Stimulated activated effector memory CD8-positive, alpha-beta T cell treated with anti-CD3 and anti-CD28 coated beads, Interleukin-12 subunit alpha, Interleukin-12 subunit beta, amount 100 ng/mL, for 72 hours (primary cell): ENCODE measurements at regions not wholly inside any gene's neighbourhood (a gene's known extent, or its start where the extent isn't known, plus 50 kb on each side); places are given as distances from the start of the nearest gene placed in this dataset.

Experiments used
- ATAC-seq: fragments of 150-1000 bp; cut with Tn5 transposase; 2 replicates; pipeline ENCODE4 v1.10.0; 2021
- DNase-seq, 2 donors: peaks; one replicate each; pipeline ENCODE4 v3.0.0; 2021 to 2022; ENCODE audit warnings: low spot score in 2 of 2
- H3K27ac Mint-ChIP-seq: one replicate; pipeline ENCODE4 v1.8.0; 2022; ENCODE audit warnings: mild to moderate bottlenecking, mixed read lengths
- H3K36me3 Mint-ChIP-seq: one replicate; pipeline ENCODE4 v1.8.0; 2022; ENCODE audit warnings: mild to moderate bottlenecking, mixed read lengths
- H3K4me1 Mint-ChIP-seq: one replicate; pipeline ENCODE4 v1.8.0; 2022; ENCODE audit warnings: mixed read lengths
- H3K4me3 Mint-ChIP-seq: one replicate; pipeline ENCODE4 v1.8.0; 2022; ENCODE audit warnings: mild to moderate bottlenecking, mixed read lengths
- H3K9me3 Mint-ChIP-seq: one replicate; pipeline ENCODE4 v1.8.0; 2022; ENCODE audit warnings: mixed read lengths

DNA sequence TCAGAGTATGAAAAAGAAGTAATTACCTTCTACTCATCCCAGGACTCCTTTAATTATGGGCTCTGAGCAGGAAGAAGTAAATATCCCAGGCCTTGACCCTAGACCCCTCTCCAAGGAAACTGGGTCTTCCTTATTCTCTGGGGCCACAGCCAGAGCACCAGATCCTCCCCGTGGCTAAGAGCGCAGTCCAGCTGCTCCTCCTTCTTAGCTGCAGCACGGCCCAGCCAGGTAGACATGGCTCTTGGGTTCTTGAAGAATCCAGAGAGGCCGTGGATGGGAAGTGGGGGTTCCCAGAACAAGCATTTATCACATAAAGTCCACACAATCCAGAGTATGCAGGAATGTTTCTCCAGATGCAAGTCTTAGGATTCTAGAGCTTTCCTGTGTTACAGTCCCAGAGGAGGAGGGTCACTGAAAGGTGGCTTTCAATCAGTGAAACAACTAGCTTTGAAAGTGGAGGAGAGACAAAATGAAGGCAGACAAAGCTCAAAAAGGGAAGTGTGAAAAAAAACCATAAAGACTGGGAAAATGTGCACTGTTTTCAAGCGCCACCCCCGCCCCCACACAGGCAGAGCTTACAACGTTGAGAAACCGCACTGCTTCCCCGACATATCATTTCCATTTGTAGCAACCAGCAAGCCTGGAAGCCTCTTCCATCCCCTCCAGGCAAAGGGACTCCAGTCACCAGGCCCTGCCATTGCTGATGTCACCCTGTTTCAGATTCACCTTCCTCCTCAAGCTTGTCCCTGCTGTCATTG is 396.5 kb upstream of the MKI67 start:
- Mint-ChIP-seq H3K36me3 (no peaks in the 10 kb centered on the region), H3K4me1 (no peaks in the 10 kb centered on the region), H3K27ac (no peak overlapping the region), H3K9me3 (no peaks in the 10 kb centered on the region), H3K4me3 (no peak overlapping the region)
- ATAC-seq (no peak), DNase-seq (no peak)

DNA sequence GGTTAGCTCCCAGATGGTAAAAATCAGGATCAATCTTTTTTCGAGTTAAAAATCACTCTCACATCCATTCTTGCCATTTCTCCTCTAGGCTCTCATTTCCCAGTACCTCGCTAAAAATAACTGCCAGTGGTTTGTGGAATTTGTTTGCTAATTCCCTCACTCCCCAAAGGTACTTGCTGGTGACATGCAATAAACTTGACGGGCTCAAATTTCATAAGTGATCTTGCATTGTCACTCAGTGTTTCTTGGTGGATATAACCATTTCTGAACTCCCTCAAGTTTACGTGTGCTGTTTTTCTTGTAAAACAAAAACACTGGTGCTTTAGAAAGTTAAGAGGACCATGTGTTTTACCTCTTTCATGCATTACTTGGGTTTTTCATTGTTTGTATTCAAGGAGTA is 399.2 kb upstream of the MKI67 start:
- Mint-ChIP-seq H3K27ac (no peak overlapping the region), H3K4me3 (no peak overlapping the region), H3K9me3 (no peaks in the 10 kb centered on the region), H3K4me1 (no peaks in the 10 kb centered on the region), H3K36me3 (no peaks in the 10 kb centered on the region)
- ATAC-seq (no peak), DNase-seq (no peak)

DNA sequence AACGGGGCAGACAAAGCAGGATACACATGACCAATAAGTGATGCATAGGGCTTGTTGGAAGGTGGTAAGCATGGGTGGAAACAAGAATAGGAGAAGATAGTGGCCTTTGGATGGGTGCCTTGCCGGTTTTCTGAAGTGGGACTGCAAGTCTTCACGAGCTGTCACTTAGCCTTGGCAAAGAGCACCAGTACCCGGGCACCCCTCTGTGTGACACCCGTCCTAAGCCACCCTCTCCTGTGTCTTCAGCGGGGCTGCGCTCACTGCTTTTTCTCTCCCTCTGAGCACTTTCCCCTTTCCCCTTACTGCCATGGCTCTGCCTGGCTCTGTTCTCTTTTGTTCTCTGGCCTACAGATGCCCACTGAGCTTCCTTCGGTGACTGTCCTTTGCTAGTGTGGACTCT is 399.7 kb upstream of the MKI67 start:
- Mint-ChIP-seq H3K4me3 (no peak overlapping the region), H3K36me3 (no peaks in the 10 kb centered on the region), H3K9me3 (no peaks in the 10 kb centered on the region), H3K4me1 (no peaks in the 10 kb centered on the region), H3K27ac (no peak overlapping the region)
- DNase-seq: no peak
- ATAC-seq: no peak

DNA sequence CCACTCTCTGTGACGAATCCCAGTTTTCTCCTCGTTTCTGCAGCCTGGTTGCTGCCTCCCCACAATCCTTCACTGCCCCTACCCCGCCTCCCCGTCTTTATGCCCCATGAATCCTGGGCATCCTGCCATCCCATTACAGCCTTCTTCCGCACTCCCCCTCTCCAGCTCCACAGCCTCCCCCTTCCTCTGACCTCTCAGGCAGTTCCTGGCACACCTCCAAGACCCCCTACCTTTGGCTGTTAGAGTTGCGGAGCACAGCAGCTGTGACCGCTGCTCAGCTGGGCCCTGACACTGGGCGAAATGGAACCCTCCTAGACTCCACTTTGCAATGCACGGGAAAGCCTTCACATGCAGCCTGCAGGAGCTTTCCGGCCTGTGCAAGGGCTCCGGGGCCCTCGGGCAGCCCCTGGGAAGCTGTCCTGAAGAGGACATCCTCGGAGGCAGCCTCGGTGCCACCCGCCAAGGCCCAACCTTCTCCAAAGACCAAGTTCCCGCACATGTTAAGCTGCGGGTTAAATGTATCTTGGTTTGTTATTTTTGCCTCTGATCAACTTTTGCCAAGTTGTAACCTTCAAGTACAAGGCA is 400.7 kb upstream of the MKI67 start:
- Mint-ChIP-seq H3K4me3 (no peak overlapping the region), H3K27ac (no peak overlapping the region), H3K9me3 (no peaks in the 10 kb centered on the region), H3K36me3 (no peaks in the 10 kb centered on the region), H3K4me1 (no peaks in the 10 kb centered on the region)
- ATAC-seq: no peak
- DNase-seq: no peak

DNA sequence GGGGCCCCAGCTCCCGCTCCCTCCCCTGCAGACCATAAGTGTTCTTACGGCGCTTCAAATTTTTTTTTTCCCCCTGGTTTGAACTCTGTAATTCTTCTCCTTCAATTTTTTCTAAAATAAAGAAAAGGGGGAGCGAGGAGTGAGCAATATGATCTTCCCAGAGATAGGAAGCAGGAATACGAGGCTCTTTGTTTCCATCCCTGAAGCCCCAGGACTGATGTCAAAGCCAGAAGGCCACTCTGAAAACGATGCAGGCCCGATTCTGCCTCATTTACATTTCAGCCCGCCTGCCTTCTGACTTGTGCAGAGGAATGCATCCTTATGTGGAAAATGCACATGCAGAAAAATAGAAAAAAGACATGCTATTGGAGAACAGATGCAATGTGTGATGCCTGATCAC is 401.5 kb upstream of the MKI67 start:
- Mint-ChIP-seq H3K4me3 (no peak overlapping the region), H3K27ac (no peak overlapping the region), H3K9me3 (no peaks in the 10 kb centered on the region), H3K36me3 (no peaks in the 10 kb centered on the region), H3K4me1 (no peaks in the 10 kb centered on the region)
- no peak for DNase-seq
- no peak for ATAC-seq

DNA sequence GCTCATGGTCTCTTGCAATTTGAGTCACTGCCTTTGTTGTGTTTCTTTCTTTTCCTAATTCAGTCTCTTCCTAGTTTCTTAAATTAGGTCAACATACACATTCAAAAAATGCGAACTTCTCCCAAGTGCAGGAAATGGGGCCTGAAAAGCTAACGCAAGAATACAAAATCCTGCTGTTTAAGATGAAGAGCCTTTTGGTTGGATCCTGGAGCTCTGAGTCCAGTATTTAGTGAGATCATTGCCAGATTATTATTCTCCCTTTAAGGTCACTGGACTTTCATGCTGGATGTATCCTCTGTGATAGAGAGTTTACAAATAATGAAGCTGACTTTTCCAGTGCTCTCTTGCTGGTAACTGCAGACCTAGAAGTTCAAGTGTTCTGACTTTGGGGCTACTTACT is 401.9 kb upstream of the MKI67 start:
- Mint-ChIP-seq H3K4me3 (no peak overlapping the region), H3K4me1 (no peaks in the 10 kb centered on the region), H3K9me3 (no peaks in the 10 kb centered on the region), H3K27ac (no peak overlapping the region), H3K36me3 (no peaks in the 10 kb centered on the region)
- ATAC-seq (no peak), DNase-seq (no peak)

DNA sequence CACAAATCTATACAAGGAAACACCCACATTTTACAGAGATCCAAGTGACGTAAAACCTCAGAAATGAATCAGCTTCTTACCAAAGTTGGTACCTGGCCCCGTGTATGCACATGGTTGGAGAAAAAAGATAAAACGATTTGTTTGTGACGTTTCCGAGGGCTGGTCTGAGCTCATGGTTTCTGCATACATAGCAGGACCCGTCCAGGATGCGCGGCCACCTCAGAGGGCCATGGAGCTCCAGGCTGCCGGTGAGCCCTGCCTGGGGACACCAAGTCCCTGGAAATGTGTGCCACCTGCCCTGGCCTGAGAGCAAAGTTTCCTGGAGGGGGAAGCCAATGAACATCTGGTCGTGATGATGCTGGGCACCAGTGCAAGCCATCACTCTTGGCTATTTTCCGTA is 402.6 kb upstream of the MKI67 start:
- no peaks in the 10 kb centered on the region for H3K36me3 Mint-ChIP-seq
- no peak for ATAC-seq

DNA sequence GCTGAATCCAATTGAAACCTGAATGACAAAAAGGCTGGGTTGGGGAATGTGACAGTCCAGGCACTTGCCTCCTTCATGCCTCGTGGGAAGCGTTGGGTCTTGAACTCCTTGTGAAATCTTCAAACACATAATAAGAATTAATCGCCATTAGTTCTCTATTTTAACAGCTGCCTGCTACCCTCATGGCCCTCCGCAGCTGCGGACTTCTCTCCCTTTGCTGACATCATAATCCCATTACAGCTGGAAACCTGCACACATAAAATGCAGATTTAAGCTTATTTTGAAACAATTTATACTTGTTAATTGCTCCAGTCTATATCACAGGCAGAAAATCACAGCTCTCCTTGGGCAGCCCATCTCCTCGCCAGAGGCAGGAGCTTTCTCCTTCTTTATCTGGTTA is 403.0 kb upstream of the MKI67 start:
- Mint-ChIP-seq H3K27ac (no peak overlapping the region), H3K4me3 (no peak overlapping the region), H3K4me1 (no peaks in the 10 kb centered on the region), H3K9me3 (no peaks in the 10 kb centered on the region), H3K36me3 (no peaks in the 10 kb centered on the region)
- no peak for DNase-seq
- ATAC-seq: no peak

More for the DNA sequence above, 402.6 kb upstream of the MKI67 start:
- H3K4me3 Mint-ChIP-seq: no peak overlapping the region
- DNase-seq: no peak
- no peak overlapping the region for H3K27ac Mint-ChIP-seq
- H3K9me3 Mint-ChIP-seq: no peaks in the 10 kb centered on the region
- H3K4me1 Mint-ChIP-seq: no peaks in the 10 kb centered on the region

DNA sequence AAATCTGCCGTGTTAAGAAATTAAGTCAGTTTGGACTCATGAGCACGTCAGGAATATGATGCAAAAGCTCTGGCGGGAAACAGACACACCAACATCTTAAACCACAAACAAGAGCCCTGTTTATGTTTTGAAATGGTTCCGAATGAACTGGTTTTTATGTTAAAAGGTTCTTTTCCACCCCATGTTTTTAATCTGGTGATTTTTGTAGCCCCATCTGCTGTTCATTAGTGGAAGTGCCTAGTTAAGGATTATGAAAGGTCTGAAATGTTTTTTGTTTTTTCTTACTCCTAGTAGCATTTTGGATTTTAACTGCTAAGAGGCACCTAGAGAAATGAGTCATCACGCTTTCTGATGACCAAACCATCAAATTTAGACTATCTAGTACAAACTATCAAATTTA is 404.1 kb upstream of the MKI67 start:
- no peaks in the 10 kb centered on the region for H3K36me3 Mint-ChIP-seq
- H3K9me3 Mint-ChIP-seq: no peaks in the 10 kb centered on the region
- H3K4me3 Mint-ChIP-seq: no peak overlapping the region
- ATAC-seq: no peak
- H3K4me1 Mint-ChIP-seq: no peaks in the 10 kb centered on the region
- no peak for DNase-seq
- no peak overlapping the region for H3K27ac Mint-ChIP-seq

DNA sequence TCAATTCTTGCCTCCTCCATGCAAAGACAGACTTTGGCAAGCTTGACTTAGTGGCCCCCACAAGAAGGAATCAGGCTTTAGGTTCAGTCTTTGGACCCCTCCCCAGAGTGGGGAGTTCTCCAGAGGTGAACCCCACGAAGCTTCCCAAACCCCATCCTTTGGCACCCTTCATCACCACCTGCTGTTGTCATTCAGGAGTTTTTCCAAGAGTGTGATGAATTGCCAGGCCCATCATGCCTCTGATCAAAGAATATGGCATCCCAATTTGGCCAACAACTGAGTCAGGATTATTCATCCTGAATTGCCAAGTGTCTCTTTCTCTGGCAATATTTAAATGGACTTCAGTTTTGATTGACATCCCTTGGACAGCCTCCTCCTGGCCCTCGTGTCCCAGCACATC is 404.7 kb upstream of the MKI67 start:
- Mint-ChIP-seq H3K4me1 (no peaks in the 10 kb centered on the region), H3K9me3 (no peaks in the 10 kb centered on the region), H3K27ac (no peak overlapping the region), H3K36me3 (no peaks in the 10 kb centered on the region), H3K4me3 (no peak overlapping the region)
- DNase-seq: no peak
- ATAC-seq: no peak

DNA sequence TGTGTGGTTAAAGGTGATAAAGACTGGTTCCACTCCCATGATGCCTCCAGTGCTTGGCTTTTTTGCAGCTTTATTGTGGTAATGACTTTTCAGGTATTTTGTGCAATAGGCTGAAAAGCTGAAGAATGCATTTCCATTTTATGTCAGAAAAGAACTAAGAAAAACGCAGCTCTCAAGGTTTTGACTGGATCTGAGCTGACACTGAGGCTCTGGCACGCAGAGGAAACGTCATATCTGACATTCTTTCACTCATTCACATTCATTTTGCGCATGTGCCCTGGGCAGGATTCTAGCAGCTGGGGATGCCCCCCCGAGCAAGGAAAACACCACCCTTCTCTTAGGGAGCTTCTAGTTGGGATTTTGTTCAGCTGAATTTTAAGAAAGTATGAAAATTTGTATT is 408.5 kb upstream of the MKI67 start:
- no peaks in the 10 kb centered on the region for H3K9me3 Mint-ChIP-seq
- ATAC-seq: no peak

DNA sequence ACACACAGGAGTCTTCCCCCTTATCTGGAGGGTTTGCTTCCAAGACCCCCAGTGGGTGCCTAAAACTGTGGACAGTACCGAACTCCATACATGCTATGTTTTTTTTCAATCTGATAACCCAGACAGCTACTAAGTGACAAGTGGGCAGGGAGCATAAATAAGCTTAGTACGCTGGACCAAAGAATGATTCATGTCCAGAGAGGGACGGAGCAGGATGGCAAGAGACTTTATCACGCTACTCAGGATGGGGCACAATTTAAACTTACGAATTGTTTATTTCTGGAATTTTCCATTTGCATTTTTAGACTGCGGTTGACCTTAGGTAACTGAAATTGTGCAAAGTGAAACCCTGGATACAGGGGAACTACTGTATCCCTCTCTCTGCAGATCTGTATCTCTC is 410.0 kb upstream of the MKI67 start:
- no peak for ATAC-seq
- H3K27ac Mint-ChIP-seq: no peak overlapping the region
- H3K4me1 Mint-ChIP-seq: no peaks in the 10 kb centered on the region
- H3K36me3 Mint-ChIP-seq: no peaks in the 10 kb centered on the region
- no peak overlapping the region for H3K4me3 Mint-ChIP-seq
- DNase-seq: no peak
- H3K9me3 Mint-ChIP-seq: no peaks in the 10 kb centered on the region

More for the DNA sequence above, 408.5 kb upstream of the MKI67 start:
- no peaks in the 10 kb centered on the region for H3K36me3 Mint-ChIP-seq
- H3K27ac Mint-ChIP-seq: no peak overlapping the region
- H3K4me3 Mint-ChIP-seq: no peak overlapping the region
- DNase-seq: no peak
- H3K4me1 Mint-ChIP-seq: no peaks in the 10 kb centered on the region

DNA sequence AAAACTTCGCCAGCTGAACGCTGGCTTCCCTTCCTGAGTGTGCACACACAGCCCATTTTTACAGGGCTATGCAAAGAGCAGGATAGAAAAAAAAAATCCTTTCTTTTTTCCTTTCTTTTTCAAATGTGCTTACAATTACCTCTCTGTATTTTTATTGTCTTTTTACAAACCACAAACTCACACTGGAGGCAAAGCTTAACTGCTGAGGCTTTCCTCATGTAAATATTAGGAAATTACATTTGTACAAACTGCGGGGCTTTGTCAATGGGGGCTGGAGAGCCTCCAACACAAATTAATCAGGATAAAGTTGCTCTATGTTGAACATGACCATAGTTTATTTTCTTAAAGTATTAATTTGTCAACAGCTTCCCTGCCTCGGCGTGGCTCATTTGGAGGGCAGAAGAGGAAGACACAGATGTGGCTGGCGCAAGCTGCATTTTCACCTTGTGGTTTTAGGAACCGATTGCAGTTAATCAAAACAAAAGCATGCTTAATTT is 411.7 kb upstream of the MKI67 start:
- DNase-seq (no peak), ATAC-seq (no peak)
- H3K36me3 Mint-ChIP-seq: no peaks in the 10 kb centered on the region
- H3K4me1 Mint-ChIP-seq: no peaks in the 10 kb centered on the region
- no peak overlapping the region for H3K4me3 Mint-ChIP-seq
- H3K9me3 Mint-ChIP-seq: no peaks in the 10 kb centered on the region
- H3K27ac Mint-ChIP-seq: no peak overlapping the region

DNA sequence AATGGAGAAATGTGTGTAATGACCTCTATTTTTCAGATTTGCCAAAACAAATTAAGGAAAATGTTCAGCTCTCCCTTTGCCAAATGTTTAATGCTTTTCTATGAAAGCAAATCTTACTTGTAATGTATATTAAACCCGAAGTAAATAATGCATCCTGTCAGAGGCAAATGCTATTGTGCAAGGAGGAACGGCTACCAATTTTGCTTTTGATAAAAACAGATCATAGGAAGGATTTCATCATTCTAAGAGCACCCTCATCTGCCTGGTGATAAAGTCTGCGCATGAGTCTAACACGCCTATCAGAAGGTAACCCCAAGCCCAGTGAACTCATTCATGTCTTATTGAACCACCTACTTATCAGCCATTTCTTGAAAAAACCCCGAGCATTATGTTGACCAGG is 412.4 kb upstream of the MKI67 start:
- H3K4me3 Mint-ChIP-seq: no peak overlapping the region
- ATAC-seq (no peak), DNase-seq (no peak)
- H3K27ac Mint-ChIP-seq: no peak overlapping the region
- H3K9me3 Mint-ChIP-seq: no peaks in the 10 kb centered on the region
- no peaks in the 10 kb centered on the region for H3K4me1 Mint-ChIP-seq
- H3K36me3 Mint-ChIP-seq: no peaks in the 10 kb centered on the region

DNA sequence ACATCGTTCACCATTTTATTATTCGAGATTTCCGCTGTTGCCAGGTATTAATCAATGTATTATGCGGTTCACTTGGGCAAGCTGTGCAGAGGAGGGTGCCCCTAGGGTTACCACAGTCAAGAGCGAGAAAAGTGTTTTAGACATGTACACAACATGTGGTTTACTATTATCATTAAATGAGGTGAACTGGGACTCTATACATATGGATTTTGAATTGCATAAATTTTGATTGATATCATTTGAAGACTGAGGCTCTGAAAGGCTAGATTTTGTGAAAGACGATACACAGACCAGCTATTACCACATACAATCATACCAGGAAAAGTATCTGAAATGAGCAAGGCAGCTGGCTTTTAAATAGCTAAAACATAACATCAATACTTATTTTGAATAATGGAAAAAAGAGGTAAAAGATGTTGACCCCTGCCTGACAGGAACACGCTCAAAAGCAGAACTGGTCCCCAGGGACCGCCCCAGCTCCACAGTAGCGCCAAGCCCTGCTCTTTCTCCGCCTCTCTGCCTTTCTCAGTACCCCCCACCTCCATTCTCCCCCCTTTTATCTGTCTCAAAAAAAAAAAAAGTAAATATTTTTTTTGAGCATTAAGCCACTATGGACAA is 413.4 kb upstream of the MKI67 start:
- Mint-ChIP-seq H3K27ac (no peak overlapping the region), H3K4me3 (no peak overlapping the region), H3K36me3 (no peaks in the 10 kb centered on the region), H3K4me1 (no peaks in the 10 kb centered on the region), H3K9me3 (no peaks in the 10 kb centered on the region)
- DNase-seq: no peak
- no peak for ATAC-seq

DNA sequence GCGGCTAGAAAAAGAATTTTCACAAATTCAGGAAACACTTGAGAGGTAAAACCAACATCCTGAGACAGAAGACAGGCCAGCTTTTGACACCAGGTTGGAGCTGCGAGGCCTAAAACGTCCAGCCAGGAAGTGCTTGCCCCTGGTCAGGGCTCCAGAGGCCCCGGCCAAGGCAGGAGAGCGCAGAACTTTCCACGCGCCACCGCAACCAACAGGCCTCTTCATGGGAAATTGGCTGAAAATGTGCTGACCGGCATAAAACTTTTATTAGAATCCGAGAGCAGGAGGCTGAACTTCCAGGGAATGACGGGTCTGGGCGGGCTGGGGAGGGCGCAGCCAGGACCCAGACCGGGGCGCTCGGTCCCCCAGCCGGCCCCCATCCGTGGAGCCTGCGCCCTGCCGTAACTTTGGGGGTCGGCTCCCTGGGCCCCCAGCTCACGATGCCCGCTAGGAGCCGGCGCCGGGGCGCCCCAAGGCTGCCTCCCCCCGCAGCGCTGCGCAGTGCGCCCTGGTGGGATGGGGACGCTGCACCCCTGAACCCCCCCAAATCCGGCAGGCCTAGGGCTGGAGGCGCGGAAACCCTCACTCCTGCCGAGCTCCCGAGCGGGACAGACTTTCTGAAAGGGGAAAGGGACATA is 414.0 kb upstream of the MKI67 start:
- Mint-ChIP-seq H3K9me3 (no peaks in the 10 kb centered on the region), H3K4me3 (no peak overlapping the region)
- ATAC-seq: no peak

More for the DNA sequence above, 414.0 kb upstream of the MKI67 start:
- H3K36me3 Mint-ChIP-seq: no peaks in the 10 kb centered on the region
- H3K27ac Mint-ChIP-seq: no peak overlapping the region
- H3K4me1 Mint-ChIP-seq: no peaks in the 10 kb centered on the region
- DNase-seq: no peak
